ENCODE measurements at regions not wholly inside any gene's neighbourhood (a gene's known extent, or its start where the extent isn't known, plus 50 kb on each side); places are given as distances from the start of the nearest gene placed in this dataset.

GRCh38 chr17:63165400-63165799 is 199.4 kb downstream of the TANC2 start:
- H3K9me3 Mint-ChIP-seq: no peaks in the 10 kb centered on the region

DNA sequence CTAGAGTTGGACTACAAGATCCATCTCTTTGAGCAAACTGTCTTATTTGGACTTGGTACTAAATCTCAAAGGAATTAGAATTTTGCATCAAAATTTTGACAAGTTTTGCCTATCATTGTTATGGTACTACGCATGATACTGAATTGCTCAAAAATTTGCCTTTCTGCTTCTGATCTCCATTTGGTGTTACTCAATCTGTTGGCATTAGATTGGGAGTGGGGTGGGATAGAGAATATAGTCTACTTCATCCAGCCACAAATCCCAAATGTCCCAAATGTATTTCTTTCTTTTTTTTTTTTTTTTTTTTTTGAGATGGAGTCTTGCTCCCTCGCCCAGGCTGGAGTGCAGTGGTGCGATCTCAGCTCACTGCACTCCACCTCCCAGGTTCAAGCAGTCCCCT is 204.8 kb downstream of the TANC2 start:
- H3K27me3 Mint-ChIP-seq: no peaks in the 10 kb centered on the region
- no peak overlapping the region for H3K4me3 Mint-ChIP-seq
- H3K9me3 Mint-ChIP-seq: no peaks in the 10 kb centered on the region
- H3K27ac Mint-ChIP-seq: no peak overlapping the region
- no peak for TF ChIP-seq CTCF (conservative IDR thresholded peaks at IDR 0.05)
- peaks cover 5% of the 10 kb centered on the region for H3K36me3 Mint-ChIP-seq
- peaks cover 8% of the 10 kb centered on the region for H3K4me1 Mint-ChIP-seq (ENCODE audit: unreplicated experiment)
- no peak for DNase-seq (ENCODE audit: extremely low spot score, unreplicated experiment)

More at GRCh38 chr17:63165400-63165799, 199.4 kb downstream of the TANC2 start:
- Mint-ChIP-seq H3K4me3 (no peak overlapping the region), H3K4me1 (ENCODE audit: unreplicated experiment) (no peaks in the 10 kb centered on the region), H3K27me3 (no peaks in the 10 kb centered on the region), H3K36me3 (peaks cover 5% of the 10 kb centered on the region), H3K27ac (no peak overlapping the region)
- no peak for DNase-seq (ENCODE audit: extremely low spot score, unreplicated experiment)
- TF ChIP-seq CTCF (conservative IDR thresholded peaks at IDR 0.05): no peak

- Mint-ChIP-seq H3K36me3 (peaks cover 5% of the 10 kb centered on the region), H3K9me3 (no peaks in the 10 kb centered on the region), H3K27me3 (no peaks in the 10 kb centered on the region), H3K4me3 (no peak overlapping the region), H3K4me1 (ENCODE audit: unreplicated experiment) (peaks cover 8% of the 10 kb centered on the region), H3K27ac (no peak overlapping the region)
- no peak for DNase-seq (ENCODE audit: extremely low spot score, unreplicated experiment)
- TF ChIP-seq CTCF (conservative IDR thresholded peaks at IDR 0.05): no peak
Measured at GRCh38 chr17:63171428-63172393, 205.7 kb downstream of the TANC2 start.

GRCh38 chr17:63173450-63173849 is 207.4 kb downstream of the TANC2 start:
- no peak for DNase-seq (ENCODE audit: extremely low spot score, unreplicated experiment)
- TF ChIP-seq CTCF (conservative IDR thresholded peaks at IDR 0.05): no peak
- H3K4me1 Mint-ChIP-seq (ENCODE audit: unreplicated experiment): peaks cover 8% of the 10 kb centered on the region

GRCh38 chr17:63173903-63174302 is 207.9 kb downstream of the TANC2 start:
- no peaks in the 10 kb centered on the region for H3K27me3 Mint-ChIP-seq
- no peaks in the 10 kb centered on the region for H3K9me3 Mint-ChIP-seq
- H3K4me3 Mint-ChIP-seq: no peak overlapping the region
- peaks cover 8% of the 10 kb centered on the region for H3K4me1 Mint-ChIP-seq (ENCODE audit: unreplicated experiment)
- DNase-seq (ENCODE audit: extremely low spot score, unreplicated experiment): no peak
- no peak overlapping the region for H3K27ac Mint-ChIP-seq
- TF ChIP-seq CTCF (conservative IDR thresholded peaks at IDR 0.05): no peak
- H3K36me3 Mint-ChIP-seq: peaks cover 8% of the 10 kb centered on the region

More at GRCh38 chr17:63173450-63173849, 207.4 kb downstream of the TANC2 start:
- Mint-ChIP-seq H3K27ac (no peak overlapping the region), H3K9me3 (no peaks in the 10 kb centered on the region), H3K36me3 (peaks cover 8% of the 10 kb centered on the region), H3K27me3 (no peaks in the 10 kb centered on the region), H3K4me3 (no peak overlapping the region)

Data from type B pancreatic cell (in vitro differentiated cells).